ENCODE measurements at regions not wholly inside any gene's neighbourhood (a gene's known extent, or its start where the extent isn't known, plus 50 kb on each side); places are given as distances from the start of the nearest gene placed in this dataset.

GRCh38 chr4:156201050-156201449 is 247.4 kb upstream of the CTSO start:
- ATAC-seq: no peak
- no peaks in the 10 kb centered on the region for H3K4me1 Mint-ChIP-seq
- H3K27me3 Mint-ChIP-seq: no peaks in the 10 kb centered on the region
- no peak for DNase-seq
- no peak overlapping the region for H3K27ac Mint-ChIP-seq
- no peaks in the 10 kb centered on the region for H3K9me3 Mint-ChIP-seq
- no peaks in the 10 kb centered on the region for H3K36me3 Mint-ChIP-seq (ENCODE audit: low read depth)
- H3K4me3 Mint-ChIP-seq: no peak overlapping the region

GRCh38 chr4:156198511-156198910 is 244.8 kb upstream of the CTSO start:
- ATAC-seq: no peak
- no peaks in the 10 kb centered on the region for H3K27me3 Mint-ChIP-seq

GRCh38 chr4:156197216-156197615 is 243.6 kb upstream of the CTSO start:
- Mint-ChIP-seq H3K27me3 (no peaks in the 10 kb centered on the region), H3K4me1 (no peaks in the 10 kb centered on the region), H3K36me3 (ENCODE audit: low read depth) (no peaks in the 10 kb centered on the region), H3K4me3 (no peak overlapping the region), H3K9me3 (no peaks in the 10 kb centered on the region), H3K27ac (no peak overlapping the region)
- ATAC-seq (no peak), DNase-seq (no peak)

More at GRCh38 chr4:156198511-156198910, 244.8 kb upstream of the CTSO start:
- Mint-ChIP-seq H3K4me3 (no peak overlapping the region), H3K9me3 (no peaks in the 10 kb centered on the region), H3K4me1 (no peaks in the 10 kb centered on the region), H3K36me3 (ENCODE audit: low read depth) (no peaks in the 10 kb centered on the region), H3K27ac (no peak overlapping the region)
- DNase-seq: no peak

GRCh38 chr4:156196722-156197121 is 243.1 kb upstream of the CTSO start:
- Mint-ChIP-seq H3K4me3 (no peak overlapping the region), H3K4me1 (no peaks in the 10 kb centered on the region), H3K9me3 (no peaks in the 10 kb centered on the region), H3K27ac (no peak overlapping the region), H3K36me3 (ENCODE audit: low read depth) (no peaks in the 10 kb centered on the region), H3K27me3 (no peaks in the 10 kb centered on the region)
- no peak for DNase-seq
- ATAC-seq: no peak

GRCh38 chr4:156195914-156196313 is 242.2 kb upstream of the CTSO start:
- Mint-ChIP-seq H3K4me3 (no peak overlapping the region), H3K36me3 (ENCODE audit: low read depth) (no peaks in the 10 kb centered on the region), H3K27ac (no peak overlapping the region), H3K27me3 (no peaks in the 10 kb centered on the region), H3K9me3 (no peaks in the 10 kb centered on the region), H3K4me1 (no peaks in the 10 kb centered on the region)
- DNase-seq (no peak), ATAC-seq (no peak)

- no peak overlapping the region for H3K4me3 Mint-ChIP-seq
- no peaks in the 10 kb centered on the region for H3K27me3 Mint-ChIP-seq
- H3K9me3 Mint-ChIP-seq: no peaks in the 10 kb centered on the region
- DNase-seq: no peak
- H3K36me3 Mint-ChIP-seq (ENCODE audit: low read depth): no peaks in the 10 kb centered on the region
- H3K27ac Mint-ChIP-seq: no peak overlapping the region
- no peaks in the 10 kb centered on the region for H3K4me1 Mint-ChIP-seq
- ATAC-seq: no peak
Measured at GRCh38 chr4:156194896-156195295, 241.2 kb upstream of the CTSO start.

- no peaks in the 10 kb centered on the region for H3K9me3 Mint-ChIP-seq
- H3K4me1 Mint-ChIP-seq: no peaks in the 10 kb centered on the region
- no peak overlapping the region for H3K27ac Mint-ChIP-seq
- ATAC-seq: no peak
- no peaks in the 10 kb centered on the region for H3K27me3 Mint-ChIP-seq
- H3K4me3 Mint-ChIP-seq: no peak overlapping the region
- H3K36me3 Mint-ChIP-seq (ENCODE audit: low read depth): no peaks in the 10 kb centered on the region
- DNase-seq: no peak
Measured at GRCh38 chr4:156193800-156194199, 240.1 kb upstream of the CTSO start.

GRCh38 chr4:156193106-156193505 is 239.4 kb upstream of the CTSO start:
- Mint-ChIP-seq H3K36me3 (ENCODE audit: low read depth) (no peaks in the 10 kb centered on the region), H3K27ac (no peak overlapping the region)
- ATAC-seq: no peak

GRCh38 chr4:156192033-156192432 is 238.4 kb upstream of the CTSO start:
- H3K27ac Mint-ChIP-seq: no peak overlapping the region
- no peaks in the 10 kb centered on the region for H3K4me1 Mint-ChIP-seq
- ATAC-seq (no peak), DNase-seq (no peak)
- H3K9me3 Mint-ChIP-seq: no peaks in the 10 kb centered on the region
- H3K27me3 Mint-ChIP-seq: no peaks in the 10 kb centered on the region
- no peaks in the 10 kb centered on the region for H3K36me3 Mint-ChIP-seq (ENCODE audit: low read depth)
- H3K4me3 Mint-ChIP-seq: no peak overlapping the region

More at GRCh38 chr4:156193106-156193505, 239.4 kb upstream of the CTSO start:
- no peaks in the 10 kb centered on the region for H3K4me1 Mint-ChIP-seq
- H3K27me3 Mint-ChIP-seq: no peaks in the 10 kb centered on the region
- no peaks in the 10 kb centered on the region for H3K9me3 Mint-ChIP-seq
- DNase-seq: no peak
- H3K4me3 Mint-ChIP-seq: no peak overlapping the region

GRCh38 chr4:156191044-156191781 is 237.5 kb upstream of the CTSO start:
- DNase-seq: no peak
- Mint-ChIP-seq H3K9me3 (no peaks in the 10 kb centered on the region), H3K4me3 (no peak overlapping the region), H3K4me1 (no peaks in the 10 kb centered on the region), H3K36me3 (ENCODE audit: low read depth) (no peaks in the 10 kb centered on the region), H3K27me3 (no peaks in the 10 kb centered on the region), H3K27ac (no peak overlapping the region)
- no peak for ATAC-seq

- Mint-ChIP-seq H3K4me3 (no peak overlapping the region), H3K4me1 (no peaks in the 10 kb centered on the region), H3K9me3 (no peaks in the 10 kb centered on the region), H3K27me3 (no peaks in the 10 kb centered on the region), H3K27ac (no peak overlapping the region), H3K36me3 (ENCODE audit: low read depth) (no peaks in the 10 kb centered on the region)
- no peak for DNase-seq
- no peak for ATAC-seq
Measured at GRCh38 chr4:156190615-156191014, 236.9 kb upstream of the CTSO start.

GRCh38 chr4:156188596-156188995 is 234.9 kb upstream of the CTSO start:
- no peaks in the 10 kb centered on the region for H3K4me1 Mint-ChIP-seq
- DNase-seq (no peak), ATAC-seq (no peak)
- H3K36me3 Mint-ChIP-seq (ENCODE audit: low read depth): no peaks in the 10 kb centered on the region
- H3K27ac Mint-ChIP-seq: no peak overlapping the region
- no peaks in the 10 kb centered on the region for H3K9me3 Mint-ChIP-seq
- no peak overlapping the region for H3K4me3 Mint-ChIP-seq
- H3K27me3 Mint-ChIP-seq: no peaks in the 10 kb centered on the region

- Mint-ChIP-seq H3K9me3 (no peaks in the 10 kb centered on the region), H3K27ac (no peak overlapping the region), H3K27me3 (no peaks in the 10 kb centered on the region)
Measured at GRCh38 chr4:156186111-156186510, 232.4 kb upstream of the CTSO start.

GRCh38 chr4:156185514-156186055 is 231.9 kb upstream of the CTSO start:
- Mint-ChIP-seq H3K4me3 (no peak overlapping the region), H3K27me3 (no peaks in the 10 kb centered on the region), H3K27ac (no peak overlapping the region), H3K36me3 (ENCODE audit: low read depth) (no peaks in the 10 kb centered on the region), H3K4me1 (no peaks in the 10 kb centered on the region), H3K9me3 (no peaks in the 10 kb centered on the region)
- ATAC-seq (no peak), DNase-seq (no peak)

More at GRCh38 chr4:156186111-156186510, 232.4 kb upstream of the CTSO start:
- Mint-ChIP-seq H3K36me3 (ENCODE audit: low read depth) (no peaks in the 10 kb centered on the region), H3K4me1 (no peaks in the 10 kb centered on the region), H3K4me3 (no peak overlapping the region)
- ATAC-seq (no peak), DNase-seq (no peak)

- H3K4me1 Mint-ChIP-seq: no peaks in the 10 kb centered on the region
- no peak overlapping the region for H3K4me3 Mint-ChIP-seq
- DNase-seq (no peak), ATAC-seq (no peak)
- H3K9me3 Mint-ChIP-seq: no peaks in the 10 kb centered on the region
- no peaks in the 10 kb centered on the region for H3K27me3 Mint-ChIP-seq
- no peaks in the 10 kb centered on the region for H3K36me3 Mint-ChIP-seq (ENCODE audit: low read depth)
- no peak overlapping the region for H3K27ac Mint-ChIP-seq
Measured at GRCh38 chr4:156182269-156182668, 228.6 kb upstream of the CTSO start.

Measured in activated naive CD8-positive, alpha-beta T cell treated with anti-CD3 and anti-CD28 coated beads, Interleukin-2, amount 50 U/mL, for 24 hours (primary cell).